HuH-7.5 (cell line): ENCODE measurements at regions not wholly inside any gene's neighbourhood (a gene's known extent, or its start where the extent isn't known, plus 50 kb on each side); places are given as distances from the start of the nearest gene placed in this dataset.
"Not testable (repeated sequence)": the region's sequence is repeated elsewhere in the genome, so short reads cannot be mapped to it uniquely, and the experiment has no call there.

Experiments
- DNase-seq: peaks from one replicate; pipeline ENCODE4 v3.0.0; 2011; ENCODE audit warnings: low spot score

DNA sequence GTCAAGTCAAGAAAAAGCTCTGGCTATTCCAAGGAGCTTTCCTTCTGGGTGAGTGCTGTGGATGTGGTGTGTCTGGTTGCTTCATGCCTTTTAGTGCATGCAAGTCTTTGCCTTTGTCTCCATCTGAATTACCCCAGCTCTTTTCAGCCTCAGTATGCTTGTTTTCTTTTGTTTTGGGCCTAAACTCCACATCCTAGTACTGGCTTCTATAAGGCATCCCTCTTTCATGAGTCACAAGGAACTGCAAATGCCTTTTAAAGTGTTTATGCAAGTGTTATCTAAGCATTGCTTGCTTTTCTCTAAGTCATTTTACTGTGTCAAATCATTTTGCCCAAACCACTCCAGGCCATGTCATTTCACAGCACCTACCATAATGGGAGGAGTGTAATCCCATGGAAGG is 132.1 kb downstream of the PLCE1 start:
- DNase-seq, result no peak

DNA sequence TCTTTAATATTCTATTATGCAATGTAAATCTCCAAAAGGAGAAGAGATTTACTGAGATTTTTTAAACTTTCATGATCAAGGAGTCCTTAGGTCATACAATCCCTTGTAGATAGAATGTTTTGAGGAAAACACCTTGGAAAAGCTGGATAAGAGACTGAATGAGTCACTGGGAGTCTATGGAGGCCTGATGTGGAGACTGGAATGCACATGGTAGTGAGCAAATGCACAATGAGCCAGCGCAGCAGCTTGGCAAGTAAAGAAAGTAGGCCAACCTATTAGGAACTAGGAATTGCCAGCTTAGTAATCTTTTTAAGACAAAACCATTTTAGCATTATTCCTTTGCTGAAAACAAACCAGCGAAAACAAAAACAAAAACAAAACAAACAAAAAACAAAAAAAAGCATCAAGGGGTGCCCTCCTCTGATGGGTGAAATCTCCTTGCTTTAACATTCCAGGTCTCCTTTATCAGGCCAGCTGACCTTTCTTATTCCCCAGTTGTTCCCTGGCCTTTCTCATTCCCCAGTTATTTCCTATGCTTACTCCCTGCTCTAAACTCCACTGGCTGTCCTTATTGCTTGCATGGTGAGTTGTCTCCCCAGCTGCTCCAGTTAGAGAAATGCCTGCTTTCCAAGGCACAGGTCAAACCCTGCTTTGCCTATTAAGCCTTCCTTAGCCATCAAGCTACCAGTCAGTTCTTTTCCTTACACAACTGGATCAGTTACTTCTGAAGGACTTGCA is 135.8 kb downstream of the PLCE1 start:
- no peak for DNase-seq

DNA sequence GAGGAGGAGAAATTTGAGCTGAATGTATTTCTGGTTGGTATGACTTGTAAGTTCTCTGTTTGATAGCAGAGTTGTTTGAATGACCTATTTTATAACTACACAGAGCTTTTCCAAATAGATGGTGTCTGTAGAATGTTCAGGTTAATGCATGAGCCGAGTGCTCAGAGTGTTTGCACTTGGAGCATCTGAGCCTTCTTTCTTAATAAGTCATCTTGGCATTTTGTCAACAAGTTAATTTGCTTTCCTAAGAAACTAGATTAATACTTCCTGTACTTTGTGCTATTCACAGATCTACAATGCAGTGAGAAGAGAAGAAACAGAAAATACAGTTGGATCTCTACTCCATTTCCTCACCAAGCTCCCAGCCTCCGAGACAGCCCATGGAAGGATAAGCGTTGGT is 138.2 kb downstream of the PLCE1 start:
- DNase-seq, result no peak

DNA sequence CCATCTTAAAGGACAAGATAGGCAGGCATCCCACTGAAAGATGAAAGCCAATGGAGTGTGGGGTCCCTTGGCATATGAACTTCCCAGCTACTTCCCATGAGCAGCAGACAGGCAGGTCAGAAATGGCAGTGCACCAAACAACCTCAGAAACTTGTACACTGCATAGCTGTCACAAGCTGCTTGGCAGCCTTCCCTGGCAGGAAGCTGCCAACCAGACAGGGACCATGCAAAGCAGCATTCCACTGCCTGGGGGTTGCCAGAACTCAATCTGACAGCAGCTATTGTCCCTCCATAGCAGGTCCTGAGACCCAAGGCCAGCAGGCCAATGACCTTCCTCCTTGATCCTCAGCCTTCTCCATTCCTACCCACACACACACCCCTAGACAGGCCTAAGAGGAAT is 139.5 kb downstream of the PLCE1 start:
- DNase-seq, result no peak

DNA sequence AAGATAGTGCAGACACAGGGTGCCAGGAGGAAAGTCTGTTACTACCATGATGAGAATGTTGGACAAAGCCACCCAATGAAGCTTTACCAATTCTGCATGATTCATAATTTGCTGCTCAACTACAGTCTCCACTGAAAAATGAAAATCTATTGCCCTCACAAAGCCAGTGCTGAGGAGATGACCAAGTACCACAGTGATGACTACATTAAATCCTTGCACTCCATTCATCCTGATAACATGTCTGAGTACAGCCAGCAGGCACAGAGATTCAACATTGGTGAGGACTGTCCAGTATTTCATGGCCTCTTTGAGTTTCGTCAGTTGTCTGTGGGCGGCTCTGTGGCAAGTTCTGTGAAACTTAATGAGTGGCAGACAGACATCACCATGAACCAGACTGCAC is 144.0 kb downstream of the PLCE1 start:
- DNase-seq, result no peak

DNA sequence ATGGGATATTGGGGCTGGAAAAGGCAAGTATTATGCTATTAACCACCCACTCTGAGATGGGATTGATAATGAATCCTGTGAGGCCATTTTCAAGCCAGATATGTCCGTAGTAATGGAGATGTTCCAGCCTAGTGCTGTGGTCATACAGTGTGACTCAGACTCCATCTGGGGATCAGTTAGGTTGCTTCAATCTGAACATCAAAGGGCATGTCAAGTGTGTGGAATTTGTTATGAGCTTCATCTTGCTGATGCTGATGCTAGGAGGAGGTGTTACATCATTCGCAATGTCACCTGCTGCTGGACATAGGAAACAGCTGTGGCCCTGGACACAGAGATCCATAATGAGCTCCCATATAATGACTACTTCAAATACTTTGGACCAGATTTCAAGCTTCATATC is 144.7 kb downstream of the PLCE1 start:
- no peak for DNase-seq

DNA sequence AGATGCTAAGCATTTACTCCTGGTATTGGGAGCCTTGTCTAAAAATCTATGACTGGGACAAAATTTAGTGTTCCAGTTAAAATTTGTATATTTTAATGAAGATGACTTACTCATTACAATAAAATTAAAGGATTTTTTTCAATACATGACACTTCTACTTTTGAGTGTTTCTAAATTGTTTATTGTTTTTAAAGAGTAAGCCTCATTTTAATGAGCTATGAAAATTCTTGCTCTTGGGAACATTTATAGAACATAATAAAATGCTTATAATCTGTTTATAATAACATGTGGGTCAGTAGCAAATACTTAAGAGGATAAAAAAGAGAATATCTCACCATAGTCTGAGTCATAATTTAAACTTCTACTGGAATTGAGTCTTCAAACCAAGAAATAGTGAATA is 149.5 kb downstream of the PLCE1 start:
- DNase-seq, result no peak

DNA sequence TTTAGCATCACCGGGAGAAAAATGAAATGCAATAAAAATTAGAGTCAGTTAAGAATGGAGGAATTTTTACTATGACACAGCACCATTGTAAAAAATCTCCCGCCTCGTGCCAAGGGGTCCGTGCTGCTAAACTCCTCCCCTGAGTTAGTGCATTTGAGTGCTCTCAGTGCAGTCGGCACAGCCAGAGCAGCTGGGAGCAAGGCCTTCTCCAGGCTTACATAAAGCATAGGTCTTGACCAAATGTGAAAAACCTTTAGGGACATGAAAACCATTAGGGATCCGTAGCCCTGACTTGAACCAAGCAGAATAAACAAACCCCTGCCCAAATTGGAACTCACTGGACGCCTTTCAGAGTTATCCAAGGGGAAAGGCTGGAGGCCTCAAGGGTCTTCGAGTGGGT is 152.6 kb downstream of the PLCE1 start:
- no peak for DNase-seq

DNA sequence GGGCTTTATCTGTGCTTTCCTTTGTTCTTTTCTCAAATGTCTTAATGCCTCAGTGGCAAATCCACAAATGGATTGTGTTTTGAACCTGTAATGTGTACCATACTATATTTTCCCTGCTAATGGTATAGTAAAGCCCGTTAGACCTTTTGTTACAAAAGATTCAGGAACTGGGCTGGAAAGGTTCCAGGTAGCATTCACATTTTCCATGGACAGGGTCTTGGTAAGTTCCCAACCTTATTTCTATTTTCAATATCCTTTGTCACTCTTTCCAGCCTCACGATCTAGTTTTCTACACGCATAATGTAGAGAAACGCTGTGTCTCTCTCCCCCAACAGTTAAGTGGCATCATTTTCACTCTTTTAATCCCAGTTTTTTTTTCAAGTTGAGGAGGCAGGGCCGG is 153.0 kb downstream of the PLCE1 start:
- DNase-seq, result no peak

DNA sequence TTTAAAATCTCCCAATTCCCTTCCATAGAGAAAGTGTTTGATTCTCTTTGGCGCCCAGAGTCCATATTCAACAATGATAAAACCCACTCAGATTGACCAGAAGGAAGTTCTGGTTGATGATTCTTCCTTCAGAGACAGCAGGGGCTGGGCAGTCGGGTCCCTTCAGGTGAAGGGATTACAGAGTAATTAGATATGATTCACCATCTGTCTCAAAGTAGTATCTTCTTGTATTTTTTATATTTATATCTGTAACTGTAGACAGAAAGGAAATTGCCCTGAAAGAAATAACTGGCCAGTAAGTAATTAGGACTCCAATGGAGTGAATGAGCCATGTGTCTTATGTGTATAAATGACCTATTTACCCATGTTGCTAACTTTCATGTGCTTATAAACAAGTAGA is 156.0 kb downstream of the PLCE1 start:
- DNase-seq, result no peak

DNA sequence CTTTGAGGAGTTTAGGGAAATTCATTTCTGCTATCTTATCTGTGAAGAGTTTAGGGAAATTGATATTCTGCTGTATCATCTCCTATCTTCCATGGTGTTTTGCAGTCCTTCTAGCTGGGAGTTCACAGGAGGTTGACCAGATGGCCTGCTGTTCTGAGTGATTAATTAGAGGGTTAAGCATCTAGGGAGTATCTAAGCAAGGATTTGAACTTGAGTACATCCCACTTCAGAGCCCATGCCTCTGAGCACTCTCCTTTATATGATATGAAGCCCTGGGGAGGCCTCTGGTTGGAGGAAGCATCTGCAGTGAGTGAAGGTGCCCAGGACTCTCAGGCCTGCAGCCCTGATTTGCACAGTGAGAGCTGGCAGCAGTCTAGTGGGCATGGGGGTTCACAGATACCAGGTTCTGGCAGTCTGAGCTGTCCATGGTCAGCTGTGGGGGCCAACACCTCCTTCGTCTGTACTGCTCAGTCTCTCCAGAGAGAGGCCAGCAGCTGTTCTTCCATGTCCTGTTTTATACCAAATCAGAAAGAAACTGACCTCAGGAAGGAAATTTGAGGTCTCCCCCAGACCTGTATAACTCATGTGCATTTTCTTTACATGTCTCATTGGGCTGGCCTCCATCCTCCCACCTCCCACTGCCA is 156.9 kb downstream of the PLCE1 start:
- no peak for DNase-seq

DNA sequence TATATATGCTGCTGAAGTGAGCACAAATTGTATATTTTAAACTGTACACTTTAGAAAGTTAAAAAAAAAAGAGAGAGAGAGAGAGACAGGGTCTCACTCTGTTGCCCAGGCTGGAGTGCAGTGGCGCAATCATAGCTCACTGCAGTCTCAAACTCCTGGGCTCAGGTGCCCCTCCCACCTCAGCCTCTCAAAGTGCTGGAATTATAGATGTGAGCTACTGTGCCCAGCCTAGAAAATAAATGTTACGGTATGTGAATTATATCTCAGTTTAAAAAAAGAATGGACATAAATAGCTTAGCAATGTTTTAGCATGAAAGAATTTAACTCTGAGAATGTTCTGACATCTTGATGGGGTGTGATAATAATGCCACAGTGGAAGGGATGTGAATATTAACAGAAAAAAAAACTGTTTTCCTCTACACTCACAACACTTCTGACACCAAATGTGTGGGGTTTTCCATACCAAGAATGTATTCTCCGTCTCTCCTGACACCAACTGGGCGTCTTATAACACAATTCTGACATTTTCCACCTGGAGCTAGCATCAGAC is 162.1 kb downstream of the PLCE1 start:
- DNase-seq, result no peak

DNA sequence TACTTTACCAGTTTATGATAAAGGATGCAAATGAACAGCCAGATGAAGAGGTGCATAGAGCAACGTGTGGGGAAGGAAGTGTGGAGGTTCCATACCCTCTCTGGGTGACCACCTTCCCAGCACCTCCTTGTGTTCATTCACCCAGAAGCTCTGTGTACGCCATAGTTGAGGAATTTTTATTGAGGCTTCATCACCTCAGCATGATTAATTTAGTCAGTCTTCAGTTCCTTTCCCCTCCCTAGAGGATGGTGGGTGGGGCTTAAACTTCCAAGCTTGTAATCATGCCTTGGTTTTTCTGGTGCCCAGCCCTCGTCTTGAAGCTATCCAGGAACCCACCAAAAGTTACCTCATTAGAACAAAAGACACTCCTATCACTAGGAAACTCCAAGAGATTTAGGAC is 162.7 kb downstream of the PLCE1 start:
- no peak for DNase-seq

DNA sequence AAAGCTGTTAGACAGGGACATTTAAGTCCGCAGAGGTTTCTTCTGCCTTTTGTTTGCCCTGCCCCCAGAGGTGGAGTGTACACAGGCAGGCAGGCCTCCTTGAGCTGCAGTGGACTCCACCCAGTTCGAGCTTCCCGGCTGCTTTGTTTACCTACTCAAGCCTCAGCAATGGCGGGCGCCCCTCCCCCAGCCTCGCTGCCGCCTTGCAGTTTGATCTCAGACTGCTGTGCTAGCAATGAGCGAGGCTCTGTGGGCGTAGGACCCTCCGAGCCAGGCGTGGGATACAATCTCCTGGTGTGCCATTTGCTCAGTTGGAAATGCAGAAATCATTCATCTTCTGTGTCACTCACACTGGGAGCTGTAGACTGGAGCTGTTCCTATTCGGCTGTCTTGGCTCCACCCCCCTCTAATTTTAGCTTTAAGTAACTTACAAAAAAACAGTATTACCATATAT is 171.5 kb downstream of the PLCE1 start:
- DNase-seq, result not testable (repeated sequence)

DNA sequence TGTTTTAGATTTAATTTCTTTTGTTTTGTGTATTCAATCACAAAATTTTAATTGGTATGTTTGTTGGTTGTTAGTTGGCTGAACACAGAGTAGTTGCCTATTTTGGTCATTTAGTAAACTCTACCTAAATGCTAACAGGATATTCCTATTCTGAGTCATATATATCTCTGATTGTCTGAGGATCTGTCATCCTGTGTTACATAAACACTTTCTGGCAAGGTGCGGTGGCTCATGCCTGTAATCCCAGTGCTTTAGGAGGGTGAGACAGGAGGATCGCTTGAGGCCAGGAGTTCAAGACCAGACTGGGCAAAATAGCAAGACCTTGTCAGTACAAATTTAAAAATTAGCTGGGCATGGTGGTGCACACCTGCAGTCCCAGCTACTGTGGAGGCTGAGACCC is 178.6 kb downstream of the PLCE1 start:
- no peak for DNase-seq

DNA sequence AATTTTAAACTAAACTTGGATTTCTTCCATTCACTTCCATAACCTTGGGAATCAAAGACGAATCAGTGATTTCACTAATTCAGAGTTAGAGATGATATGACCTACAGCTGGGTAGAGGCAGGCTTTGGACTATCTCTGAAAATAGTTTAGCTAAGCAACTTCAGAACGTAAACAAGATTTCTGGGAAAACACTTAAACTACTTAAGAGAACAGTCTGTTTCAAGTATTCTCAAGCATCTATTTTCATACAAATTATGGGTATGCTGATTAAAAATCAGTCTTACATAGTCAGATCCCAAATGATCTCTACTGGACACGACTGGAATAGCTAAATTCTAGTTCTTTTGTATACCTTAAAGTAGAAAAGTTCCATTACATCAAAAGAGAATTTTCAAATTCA is 179.9 kb downstream of the PLCE1 start:
- DNase-seq, result no peak

DNA sequence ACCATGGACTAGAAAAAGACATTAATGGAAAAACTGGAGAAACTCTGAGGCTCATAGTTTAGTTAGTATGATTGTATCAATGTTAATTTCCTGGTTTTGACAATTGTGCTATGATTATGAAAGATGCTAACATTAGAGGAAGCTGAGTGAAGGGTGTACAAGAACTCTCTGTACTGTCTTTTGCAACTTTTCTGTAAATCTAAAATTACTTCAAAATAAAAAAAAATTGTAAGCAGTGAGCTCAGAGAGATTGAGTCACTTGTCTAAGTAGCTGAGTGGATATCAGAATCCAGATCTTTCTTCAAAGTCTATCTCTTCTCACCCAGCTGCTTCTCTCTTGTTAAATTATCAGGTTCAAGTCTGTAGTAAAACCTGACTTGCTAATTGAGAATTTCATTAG is 181.1 kb downstream of the PLCE1 start:
- DNase-seq, result no peak

DNA sequence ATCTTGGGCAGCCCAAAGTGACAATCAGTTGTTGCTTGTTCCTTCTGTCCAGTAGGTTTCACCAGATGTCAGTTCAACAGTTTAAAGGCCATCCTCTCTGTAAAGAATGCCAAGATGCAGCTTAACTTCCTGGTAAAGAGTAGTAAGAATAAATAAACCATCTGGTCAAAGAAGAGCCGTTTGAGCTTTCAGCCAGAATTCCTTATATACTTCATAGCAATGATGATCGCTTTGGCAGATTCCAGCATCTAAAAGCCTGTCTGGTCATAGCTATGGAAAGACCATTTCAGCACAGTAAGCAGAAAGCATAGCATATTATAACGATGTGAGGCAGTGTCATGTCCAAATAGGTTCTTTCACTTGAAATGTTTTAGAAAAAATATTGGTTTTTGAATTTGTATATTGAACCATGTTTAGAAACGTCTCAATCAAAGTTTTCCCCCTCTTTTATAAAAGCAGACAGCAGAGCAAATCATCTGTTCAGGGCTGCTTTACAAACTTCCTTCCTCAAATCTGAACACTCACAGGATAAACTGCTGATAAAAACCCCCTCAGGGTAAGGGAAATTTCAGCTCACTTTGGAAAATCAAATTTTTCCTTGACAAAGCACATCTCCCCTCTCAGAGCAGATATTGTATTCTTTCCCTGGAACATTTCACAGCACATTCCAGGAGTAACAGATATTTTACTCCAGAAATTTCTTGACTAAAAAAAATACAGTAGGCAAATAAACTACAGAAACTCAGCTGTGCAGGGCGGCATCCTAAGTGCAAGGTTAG is 184.1 kb downstream of the NOC3L start:
- DNase-seq, result no peak

DNA sequence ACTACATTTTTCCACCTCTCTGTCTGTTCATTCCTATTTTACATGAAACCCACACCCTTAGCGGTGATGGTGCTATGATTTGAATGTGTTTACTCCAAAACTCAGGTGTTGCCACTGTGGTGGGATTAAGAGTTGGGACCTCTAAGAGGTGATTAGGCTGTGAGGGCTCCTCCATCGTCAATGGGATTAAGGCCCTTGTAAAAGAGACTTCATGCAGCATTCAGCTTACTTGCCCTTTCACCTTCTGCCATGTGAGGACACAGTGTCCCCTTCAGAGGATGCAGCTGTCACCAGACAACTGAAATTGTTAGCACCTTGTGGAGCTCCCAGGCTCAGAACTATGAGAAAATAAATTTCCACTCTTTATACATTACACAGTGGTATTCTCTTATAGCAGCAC is 182.2 kb downstream of the NOC3L start:
- no peak for DNase-seq

DNA sequence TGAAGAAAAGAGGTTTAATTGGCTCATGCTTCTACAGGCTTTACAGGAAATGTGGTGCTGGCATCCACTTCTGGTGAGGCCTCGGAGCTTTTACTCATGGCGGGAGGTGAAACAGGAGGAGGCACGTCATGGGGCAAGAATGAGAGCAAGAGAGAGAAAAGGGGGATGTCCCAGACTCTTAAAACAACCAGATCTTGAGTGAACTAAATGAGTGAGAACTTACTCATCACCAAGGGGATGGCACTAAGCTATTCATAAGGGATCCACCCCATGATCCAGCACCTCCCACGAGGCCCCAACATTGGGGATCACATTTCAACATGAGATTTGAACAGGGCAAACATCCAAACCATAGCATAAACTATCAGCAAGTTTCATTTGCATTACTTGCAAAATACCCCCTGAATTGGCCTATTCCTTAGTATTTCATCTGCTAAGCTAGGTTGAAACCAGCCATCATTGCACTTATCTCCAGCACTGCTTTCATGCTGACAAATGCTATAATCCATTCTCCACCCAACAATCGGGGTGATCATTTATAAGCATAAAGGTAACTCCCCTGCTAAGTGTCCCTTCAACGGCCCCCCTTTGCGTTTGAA is 179.0 kb downstream of the NOC3L start:
- DNase-seq, result no peak

DNA sequence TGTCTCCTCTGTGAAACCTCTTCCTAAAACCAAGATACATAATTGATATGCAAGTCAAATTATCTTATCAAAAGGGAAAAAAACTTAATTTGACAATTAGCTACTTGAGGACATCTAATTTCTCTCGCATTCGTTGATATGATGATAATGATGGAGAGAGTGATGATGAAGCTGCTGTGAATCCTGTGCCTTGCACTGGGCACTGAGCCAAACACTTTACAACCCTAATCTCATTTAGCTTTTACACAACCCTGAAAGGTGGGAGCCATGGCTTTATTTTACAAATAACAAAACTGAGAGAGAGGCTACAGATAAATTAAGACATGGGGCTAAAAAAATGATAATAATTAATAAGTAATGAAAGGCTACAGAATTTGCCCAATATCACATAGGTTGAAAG is 176.0 kb downstream of the NOC3L start:
- DNase-seq, result no peak

DNA sequence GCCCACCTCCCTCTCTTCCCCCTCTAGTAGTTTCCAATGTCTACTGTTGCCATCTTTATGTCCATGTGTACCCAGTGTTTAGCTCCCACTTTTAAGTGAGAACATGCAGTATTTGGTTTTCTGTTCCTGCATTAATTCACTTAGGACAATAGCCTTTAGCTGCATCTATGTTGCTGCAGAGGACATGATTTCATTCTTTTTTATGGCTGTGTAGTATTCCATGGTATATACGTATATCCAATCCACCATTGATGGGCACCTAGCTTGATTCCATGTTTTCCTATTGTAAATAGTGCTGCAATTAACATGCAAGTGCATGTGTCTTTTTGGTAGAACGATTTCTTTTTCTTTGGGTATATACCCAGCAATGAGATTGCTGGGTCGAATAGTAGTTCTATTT is 170.4 kb downstream of the NOC3L start:
- DNase-seq, result no peak

DNA sequence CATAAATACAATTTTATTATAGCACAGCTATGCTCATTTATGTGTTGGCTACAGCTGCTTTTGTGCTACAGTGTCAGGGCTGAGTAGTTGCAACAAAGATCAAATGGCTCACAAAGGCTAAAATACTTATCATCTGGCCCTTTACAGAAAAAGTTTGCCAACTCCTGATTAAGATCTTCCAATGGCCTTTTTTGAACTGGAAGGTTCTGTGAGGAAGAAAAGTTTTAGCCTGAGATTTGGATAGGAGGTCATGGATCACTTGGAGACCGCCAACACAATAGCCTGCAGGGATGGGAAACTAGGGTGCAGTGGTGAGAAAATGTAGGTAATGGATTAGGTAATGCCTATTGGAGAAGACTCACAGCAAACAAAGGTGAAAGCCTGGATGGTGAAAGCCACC is 169.8 kb downstream of the NOC3L start:
- DNase-seq, result no peak
